ENCODE measurements at regions not wholly inside any gene's neighbourhood (a gene's known extent, or its start where the extent isn't known, plus 50 kb on each side); places are given as distances from the start of the nearest gene placed in this dataset.

DNA sequence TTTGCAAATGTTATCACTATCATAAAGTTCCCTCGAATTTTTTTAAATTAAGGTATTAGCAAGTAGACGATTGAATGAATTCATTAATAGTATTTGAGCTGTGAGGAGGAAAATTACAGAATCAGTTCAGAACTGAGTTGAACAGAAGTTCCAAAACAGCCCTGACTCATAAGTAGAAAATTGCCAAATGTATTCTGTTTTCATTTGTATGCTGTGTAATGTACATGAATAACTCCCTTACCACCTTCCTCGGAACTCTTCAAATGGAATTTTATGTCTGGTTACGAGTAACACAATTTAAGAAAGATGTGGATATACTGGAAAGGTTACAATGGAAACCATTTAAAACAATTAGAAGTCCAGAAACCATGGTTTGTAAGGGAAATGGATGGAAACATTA lies 283.3 kb upstream of the FAR2 start:
- peaks cover 10% of the 10 kb centered on the region; the same call in 1 of the 2 replicates for H3K4me1 ChIP-seq (ENCODE audit: control insufficient read depth, insufficient read depth, low read length)
- H3K4me3 ChIP-seq (ENCODE audit: low read depth, low read length) = no peak overlapping the region
- no peaks in the 10 kb centered on the region for H3K36me3 ChIP-seq (ENCODE audit: control insufficient read depth, insufficient read depth, low read length)
- no peak overlapping the region for H3K27ac ChIP-seq (ENCODE audit: low read depth, low read length)
- no peak overlapping the region for H3K9ac ChIP-seq (ENCODE audit: low read length)
- H3K27me3 ChIP-seq (ENCODE audit: control insufficient read depth, insufficient read depth, low read length) = no peaks in the 10 kb centered on the region
- H3K9me3 ChIP-seq (ENCODE audit: control insufficient read depth, insufficient read depth, low read depth, low read length) = no peaks in the 10 kb centered on the region

DNA sequence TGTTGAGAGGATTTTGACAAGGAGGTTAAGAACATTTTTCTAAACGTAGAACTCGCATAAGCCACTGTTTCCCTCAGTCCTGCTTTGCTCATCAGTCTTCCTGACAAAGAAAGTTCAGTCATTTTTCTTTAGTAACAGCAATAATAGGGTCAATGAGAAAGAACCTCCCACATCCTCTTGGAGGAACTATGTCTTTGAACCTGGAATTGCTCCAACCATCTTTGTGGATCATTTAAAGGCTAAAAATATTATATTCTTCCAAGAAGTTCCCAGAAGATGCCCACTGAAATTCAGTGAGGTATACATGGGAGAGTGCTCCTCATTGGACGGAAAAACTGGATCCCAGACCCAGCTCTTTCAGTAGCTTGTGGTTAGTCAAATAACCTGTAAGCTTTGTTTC lies 282.8 kb upstream of the FAR2 start:
- Histone ChIP-seq H3K36me3 (ENCODE audit: control insufficient read depth, insufficient read depth, low read length) (no peaks in the 10 kb centered on the region), H3K4me3 (ENCODE audit: low read depth, low read length) (no peak overlapping the region), H3K9me3 (ENCODE audit: control insufficient read depth, insufficient read depth, low read depth, low read length) (no peaks in the 10 kb centered on the region), H3K27ac (ENCODE audit: low read depth, low read length) (no peak overlapping the region), H3K4me1 (ENCODE audit: control insufficient read depth, insufficient read depth, low read length) (peaks cover 10% of the 10 kb centered on the region; the same call in 1 of the 2 replicates), H3K9ac (ENCODE audit: low read length) (no peak overlapping the region), H3K27me3 (ENCODE audit: control insufficient read depth, insufficient read depth, low read length) (no peaks in the 10 kb centered on the region)

DNA sequence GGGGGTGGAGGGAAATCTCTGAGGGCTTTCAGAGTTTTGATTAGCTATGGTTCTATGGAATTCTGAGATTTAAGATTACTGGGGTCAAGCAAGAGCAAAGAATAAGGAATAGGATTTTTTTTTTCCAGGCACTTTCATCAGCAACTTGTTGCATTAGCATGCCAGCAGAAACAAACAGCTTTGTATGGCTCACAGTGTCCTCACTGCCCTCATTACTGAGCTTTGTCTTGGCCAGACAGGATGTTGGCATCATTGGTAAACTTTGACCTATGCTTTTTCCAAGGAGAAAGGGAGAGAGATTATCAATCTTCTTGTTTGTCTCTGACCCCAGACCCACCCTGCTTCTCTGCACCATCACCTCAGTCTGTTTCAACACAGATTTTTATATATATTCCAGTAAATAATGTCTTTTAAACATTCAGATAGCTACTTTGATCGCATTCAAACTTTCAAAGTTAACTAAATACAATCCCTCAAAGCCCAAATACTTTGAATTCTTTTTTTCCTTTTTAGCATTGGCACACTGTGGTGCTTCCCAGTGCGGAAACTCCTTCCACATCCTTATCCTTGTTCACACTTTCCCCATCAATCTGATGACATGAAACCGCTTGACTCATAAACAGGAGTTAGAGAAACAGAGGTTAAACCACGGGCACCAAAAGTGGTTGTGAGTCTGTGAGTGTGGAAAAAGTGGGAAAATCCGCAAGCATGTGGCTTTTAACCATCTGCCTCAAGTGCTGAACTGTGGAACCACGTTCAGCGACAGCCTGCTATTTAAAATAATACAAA lies 282.2 kb upstream of the FAR2 start:
- no peak overlapping the region for H3K4me3 ChIP-seq (ENCODE audit: low read depth, low read length)

DNA sequence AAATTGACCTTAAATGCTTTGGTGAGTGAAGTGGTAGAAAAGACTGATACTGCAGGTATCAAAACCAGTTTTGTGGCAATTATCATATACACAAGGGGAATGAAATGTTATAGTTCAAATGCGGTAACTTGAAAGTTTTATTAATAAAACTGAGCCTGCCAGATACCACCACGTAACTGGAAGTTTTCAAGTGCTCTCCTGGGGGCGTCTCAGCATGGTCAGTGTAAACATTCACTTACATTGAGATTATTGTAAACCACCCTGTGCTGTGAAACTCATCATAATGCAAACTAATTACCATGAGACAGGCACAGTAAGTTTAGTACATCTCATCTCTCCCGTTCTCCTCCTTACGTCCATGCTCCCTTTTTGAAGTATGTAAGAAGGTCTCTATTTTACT lies 280.7 kb upstream of the FAR2 start:
- Histone ChIP-seq H3K9ac (ENCODE audit: low read length) (no peak overlapping the region), H3K4me1 (ENCODE audit: control insufficient read depth, insufficient read depth, low read length) (peaks cover 10% of the 10 kb centered on the region; the same call in 1 of the 2 replicates), H3K27me3 (ENCODE audit: control insufficient read depth, insufficient read depth, low read length) (no peaks in the 10 kb centered on the region), H3K36me3 (ENCODE audit: control insufficient read depth, insufficient read depth, low read length) (no peaks in the 10 kb centered on the region), H3K4me3 (ENCODE audit: low read depth, low read length) (no peak overlapping the region), H3K9me3 (ENCODE audit: control insufficient read depth, insufficient read depth, low read depth, low read length) (no peaks in the 10 kb centered on the region), H3K27ac (ENCODE audit: low read depth, low read length) (no peak overlapping the region)

More for the DNA sequence above, 282.2 kb upstream of the FAR2 start:
- Histone ChIP-seq H3K27ac (ENCODE audit: low read depth, low read length) (no peak overlapping the region), H3K9me3 (ENCODE audit: control insufficient read depth, insufficient read depth, low read depth, low read length) (no peaks in the 10 kb centered on the region), H3K4me1 (ENCODE audit: control insufficient read depth, insufficient read depth, low read length) (peaks cover 10% of the 10 kb centered on the region; the same call in 1 of the 2 replicates), H3K36me3 (ENCODE audit: control insufficient read depth, insufficient read depth, low read length) (no peaks in the 10 kb centered on the region), H3K27me3 (ENCODE audit: control insufficient read depth, insufficient read depth, low read length) (no peaks in the 10 kb centered on the region), H3K9ac (ENCODE audit: low read length) (no peak overlapping the region)

DNA sequence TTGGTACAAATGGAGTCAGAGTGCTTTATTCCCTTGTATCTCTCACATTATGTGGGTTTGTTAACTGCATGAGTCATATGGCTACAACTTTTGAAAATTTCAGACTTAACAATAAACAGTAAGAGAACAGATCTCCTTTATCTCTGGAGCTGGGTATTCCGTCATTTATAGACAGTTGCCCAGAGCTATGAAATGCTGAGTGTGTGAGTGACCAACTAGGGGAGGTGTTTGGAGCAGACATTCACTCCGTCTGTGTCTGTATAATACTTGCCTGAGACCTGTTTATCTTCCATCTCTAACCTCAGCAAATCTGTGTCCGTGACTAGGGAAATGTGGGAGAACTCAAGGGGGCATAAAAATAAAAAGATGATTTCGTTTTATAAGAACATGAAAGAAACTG lies 279.9 kb upstream of the FAR2 start:
- no peak overlapping the region for H3K4me3 ChIP-seq (ENCODE audit: low read depth, low read length)
- no peak overlapping the region for H3K27ac ChIP-seq (ENCODE audit: low read depth, low read length)
- no peaks in the 10 kb centered on the region for H3K27me3 ChIP-seq (ENCODE audit: control insufficient read depth, insufficient read depth, low read length)
- no peaks in the 10 kb centered on the region for H3K9me3 ChIP-seq (ENCODE audit: control insufficient read depth, insufficient read depth, low read depth, low read length)
- no peaks in the 10 kb centered on the region for H3K36me3 ChIP-seq (ENCODE audit: control insufficient read depth, insufficient read depth, low read length)
- no peak overlapping the region for H3K9ac ChIP-seq (ENCODE audit: low read length)
- H3K4me1 ChIP-seq (ENCODE audit: control insufficient read depth, insufficient read depth, low read length) = peaks cover 10% of the 10 kb centered on the region; the same call in 1 of the 2 replicates

DNA sequence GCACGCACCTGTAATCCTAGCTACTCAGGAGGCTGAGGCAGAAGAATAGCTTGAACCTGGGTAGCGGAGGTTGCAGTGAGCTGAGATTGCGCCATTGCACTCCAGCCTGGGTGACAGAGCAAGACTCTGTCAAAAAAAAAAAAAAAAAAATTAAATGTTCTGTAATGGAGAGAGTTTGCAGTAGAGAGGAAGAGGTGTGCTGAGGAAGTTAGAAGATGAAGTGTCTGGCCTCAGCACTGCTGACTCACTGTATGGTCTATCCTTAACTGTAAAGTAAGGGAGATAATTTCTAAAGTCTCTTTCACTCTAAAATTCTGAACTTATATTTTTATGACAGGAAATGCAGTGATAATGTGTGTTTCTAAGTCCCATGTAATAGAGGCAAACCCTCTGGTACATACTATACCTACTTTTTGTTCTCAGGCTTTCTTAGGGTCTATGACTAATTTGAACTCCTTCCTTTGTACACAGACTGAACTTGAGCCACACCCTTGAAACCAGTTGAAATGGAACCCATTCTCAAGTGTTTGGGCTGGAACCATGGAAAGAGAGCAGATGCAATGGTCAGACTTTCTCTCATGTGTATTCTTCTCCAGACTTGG lies 278.1 kb upstream of the FAR2 start:
- Histone ChIP-seq H3K27ac (ENCODE audit: low read depth, low read length) (no peak overlapping the region), H3K36me3 (ENCODE audit: control insufficient read depth, insufficient read depth, low read length) (no peaks in the 10 kb centered on the region), H3K9ac (ENCODE audit: low read length) (no peak overlapping the region), H3K4me1 (ENCODE audit: control insufficient read depth, insufficient read depth, low read length) (peaks cover 10% of the 10 kb centered on the region; the same call in 1 of the 2 replicates), H3K27me3 (ENCODE audit: control insufficient read depth, insufficient read depth, low read length) (no peaks in the 10 kb centered on the region), H3K9me3 (ENCODE audit: control insufficient read depth, insufficient read depth, low read depth, low read length) (no peaks in the 10 kb centered on the region), H3K4me3 (ENCODE audit: low read depth, low read length) (no peak overlapping the region)

DNA sequence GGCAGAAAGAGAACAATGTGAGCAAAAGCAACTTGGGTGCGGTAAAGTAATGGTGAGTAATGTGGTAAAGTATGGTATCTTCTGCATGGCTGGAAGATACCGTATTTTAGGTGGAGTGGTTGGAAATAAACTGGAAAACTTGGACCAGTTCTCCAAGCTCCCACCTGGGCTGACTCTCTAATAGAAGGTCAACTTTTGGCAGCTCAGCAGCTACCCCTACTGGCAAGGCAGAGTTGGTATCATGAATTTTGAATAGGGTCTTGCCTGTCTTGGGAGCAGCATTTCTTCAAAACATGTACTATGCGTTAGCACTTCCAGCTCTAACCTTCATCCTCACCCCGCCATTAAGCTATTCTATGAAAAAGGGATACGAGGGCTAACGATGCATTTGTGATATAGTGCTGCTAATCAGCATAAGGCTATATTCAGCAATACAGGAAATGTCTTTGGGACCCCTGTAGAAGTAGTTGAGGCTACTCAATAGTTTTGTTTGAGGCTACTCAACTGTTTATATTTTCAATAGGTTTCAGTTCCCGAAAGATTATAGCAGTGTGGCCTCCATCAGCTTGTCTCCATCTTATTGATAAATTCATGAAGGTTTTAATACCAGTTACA lies 276.3 kb upstream of the FAR2 start:
- Histone ChIP-seq H3K27me3 (ENCODE audit: control insufficient read depth, insufficient read depth, low read length) (no peaks in the 10 kb centered on the region), H3K4me3 (ENCODE audit: low read depth, low read length) (no peak overlapping the region), H3K36me3 (ENCODE audit: control insufficient read depth, insufficient read depth, low read length) (no peaks in the 10 kb centered on the region), H3K9me3 (ENCODE audit: control insufficient read depth, insufficient read depth, low read depth, low read length) (no peaks in the 10 kb centered on the region), H3K9ac (ENCODE audit: low read length) (no peak overlapping the region), H3K4me1 (ENCODE audit: control insufficient read depth, insufficient read depth, low read length) (peaks cover 10% of the 10 kb centered on the region; the same call in 1 of the 2 replicates), H3K27ac (ENCODE audit: low read depth, low read length) (no peak overlapping the region)

DNA sequence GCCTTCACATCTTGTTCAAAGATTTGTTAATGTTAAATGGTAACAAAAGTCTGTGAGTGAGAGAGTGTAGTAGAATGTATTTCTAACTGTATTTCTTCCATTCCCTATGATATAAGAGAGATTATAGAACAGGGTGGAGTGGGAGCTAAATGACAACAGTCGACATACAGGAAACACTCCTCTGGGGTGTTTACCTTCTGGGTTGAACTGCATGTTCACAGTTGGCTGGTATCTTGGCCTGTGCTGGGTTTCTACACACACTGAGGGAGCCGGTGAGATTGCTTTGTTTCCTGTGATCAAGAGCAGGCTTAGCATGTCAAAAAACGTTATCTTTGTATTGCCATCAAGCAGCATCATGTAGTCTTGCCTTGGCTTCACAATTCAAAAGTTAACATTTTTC lies 274.3 kb upstream of the FAR2 start:
- Histone ChIP-seq H3K27me3 (ENCODE audit: control insufficient read depth, insufficient read depth, low read length) (no peaks in the 10 kb centered on the region), H3K4me1 (ENCODE audit: control insufficient read depth, insufficient read depth, low read length) (no peaks in the 10 kb centered on the region), H3K27ac (ENCODE audit: low read depth, low read length) (no peak overlapping the region), H3K36me3 (ENCODE audit: control insufficient read depth, insufficient read depth, low read length) (no peaks in the 10 kb centered on the region), H3K4me3 (ENCODE audit: low read depth, low read length) (no peak overlapping the region), H3K9me3 (ENCODE audit: control insufficient read depth, insufficient read depth, low read depth, low read length) (no peaks in the 10 kb centered on the region), H3K9ac (ENCODE audit: low read length) (no peak overlapping the region)

DNA sequence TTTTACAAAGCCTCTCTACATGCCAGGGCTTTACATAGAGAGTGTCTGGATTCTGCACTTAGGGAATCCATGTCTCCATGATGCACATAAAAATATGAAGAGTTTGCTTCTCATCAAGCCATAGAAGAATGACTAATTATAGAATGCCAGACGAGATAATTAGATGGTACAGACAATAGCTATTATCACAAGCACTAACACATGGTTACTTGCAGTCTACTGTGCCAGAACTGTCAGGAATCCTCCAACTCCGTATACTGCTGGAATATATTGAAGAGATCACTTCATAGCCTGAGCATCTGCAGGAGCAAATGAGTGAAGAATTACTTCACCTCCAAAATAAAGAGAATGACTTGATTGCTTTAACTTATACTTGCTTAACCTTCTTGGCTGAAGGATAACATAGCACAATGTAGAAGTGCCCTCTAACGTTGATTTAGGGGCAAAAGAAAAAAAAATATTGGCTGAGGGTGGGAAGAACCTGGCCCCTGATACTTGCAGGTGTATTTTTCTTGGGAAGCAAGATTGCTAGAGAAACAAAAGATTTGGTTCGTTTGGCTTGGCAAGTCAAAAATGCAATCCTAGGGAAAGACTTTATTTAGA lies 272.8 kb upstream of the FAR2 start:
- Histone ChIP-seq H3K9me3 (ENCODE audit: control insufficient read depth, insufficient read depth, low read depth, low read length) (no peaks in the 10 kb centered on the region), H3K36me3 (ENCODE audit: control insufficient read depth, insufficient read depth, low read length) (no peaks in the 10 kb centered on the region), H3K4me1 (ENCODE audit: control insufficient read depth, insufficient read depth, low read length) (no peaks in the 10 kb centered on the region), H3K4me3 (ENCODE audit: low read depth, low read length) (no peak overlapping the region), H3K27me3 (ENCODE audit: control insufficient read depth, insufficient read depth, low read length) (no peaks in the 10 kb centered on the region), H3K27ac (ENCODE audit: low read depth, low read length) (no peak overlapping the region), H3K9ac (ENCODE audit: low read length) (no peak overlapping the region)

DNA sequence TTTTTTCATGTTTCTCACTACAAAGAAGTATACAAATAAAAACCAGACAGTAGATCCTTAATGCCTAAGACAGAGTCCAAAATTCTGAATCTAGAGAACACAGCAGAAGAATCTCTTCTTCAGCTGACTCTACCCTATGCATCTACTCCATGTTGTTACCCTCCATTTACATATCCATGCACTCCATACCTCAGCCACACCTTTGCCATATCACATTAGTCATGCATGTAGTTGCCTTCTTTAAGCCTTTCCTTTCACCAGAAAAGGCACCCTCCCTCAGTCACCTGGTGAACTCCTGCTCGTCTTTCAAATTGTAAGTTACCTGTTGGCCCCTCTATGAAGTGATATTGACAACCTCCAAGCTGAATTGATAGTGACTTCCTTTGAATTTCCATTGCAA lies 271.2 kb upstream of the FAR2 start:
- H3K27ac ChIP-seq (ENCODE audit: low read depth, low read length) = no peak overlapping the region
- H3K27me3 ChIP-seq (ENCODE audit: control insufficient read depth, insufficient read depth, low read length) = no peaks in the 10 kb centered on the region
- H3K36me3 ChIP-seq (ENCODE audit: control insufficient read depth, insufficient read depth, low read length) = no peaks in the 10 kb centered on the region
- no peaks in the 10 kb centered on the region for H3K4me1 ChIP-seq (ENCODE audit: control insufficient read depth, insufficient read depth, low read length)
- H3K9me3 ChIP-seq (ENCODE audit: control insufficient read depth, insufficient read depth, low read depth, low read length) = no peaks in the 10 kb centered on the region
- H3K9ac ChIP-seq (ENCODE audit: low read length) = no peak overlapping the region
- no peak overlapping the region for H3K4me3 ChIP-seq (ENCODE audit: low read depth, low read length)

DNA sequence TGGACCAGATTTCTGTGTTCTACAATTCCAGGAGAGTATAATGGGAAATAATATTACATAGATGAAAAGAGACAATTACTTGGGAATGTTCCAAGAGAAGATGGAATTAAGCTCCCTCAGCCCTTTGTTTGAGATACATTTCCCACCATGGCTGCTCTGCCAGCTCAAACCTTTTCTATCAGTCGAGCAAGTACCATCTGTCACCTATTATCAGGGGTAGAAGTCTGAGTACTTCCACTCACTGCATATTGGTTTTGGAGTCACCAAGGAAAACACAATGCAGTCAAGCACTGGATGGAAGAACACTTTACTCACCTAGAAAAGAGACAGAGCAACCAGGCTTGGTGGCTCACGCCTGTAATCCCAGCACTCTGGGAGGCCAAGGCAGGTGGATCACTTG lies 270.4 kb upstream of the FAR2 start:
- Histone ChIP-seq H3K27me3 (ENCODE audit: control insufficient read depth, insufficient read depth, low read length) (no peaks in the 10 kb centered on the region), H3K36me3 (ENCODE audit: control insufficient read depth, insufficient read depth, low read length) (no peaks in the 10 kb centered on the region), H3K4me1 (ENCODE audit: control insufficient read depth, insufficient read depth, low read length) (no peaks in the 10 kb centered on the region), H3K4me3 (ENCODE audit: low read depth, low read length) (no peak overlapping the region), H3K9me3 (ENCODE audit: control insufficient read depth, insufficient read depth, low read depth, low read length) (no peaks in the 10 kb centered on the region), H3K27ac (ENCODE audit: low read depth, low read length) (no peak overlapping the region), H3K9ac (ENCODE audit: low read length) (no peak overlapping the region)
